K562 (cell line): ENCODE measurements at regions not wholly inside any gene's neighbourhood (a gene's known extent, or its start where the extent isn't known, plus 50 kb on each side); places are given as distances from the start of the nearest gene placed in this dataset.

ENCODE experiments used
- FOSL1 ChIP-seq: fragments of 200-800 bp; sonication (Bioruptor generic); conservative IDR thresholded peaks from 2 replicates; pipeline ENCODE4 v1.6.1; 2016; ENCODE audit warnings: missing genetic modification characterization, missing compliant biosample characterization
- HNRNPH1 ChIP-seq: fragments of 200-400 bp; formaldehyde crosslinking; optimal IDR thresholded peaks from 2 replicates; pipeline ENCODE3; 2017; ENCODE audit warnings: low read depth, mild to moderate bottlenecking, low read length, moderate library complexity
- STAT5A ChIP-seq: IDR thresholded peaks from 2 replicates; pipeline ENCODE4 v1.6.1; 2012; ENCODE audit warnings: low read length, inconsistent platforms, borderline replicate concordance
- ZNF140 ChIP-seq: fragments of 250-450 bp; sonication (Bioruptor Pico); IDR thresholded peaks from 2 replicates; pipeline ENCODE4 v1.8.0; 2021; ENCODE audit warnings: moderate library complexity, mild to moderate bottlenecking, inconsistent platforms
- TF ChIP-seq, protein P1 (sequence below): sonication (generic); formaldehyde crosslinking; IDR thresholded peaks from 2 replicates; pipeline ENCODE4 v1.8.0; 2023; ENCODE audit warnings: mild to moderate bottlenecking, missing genetic modification reagents
- TF ChIP-seq, protein P2 (sequence below), 2 experiments: IDR thresholded peaks in 1 of 2; conservative IDR thresholded peaks in 1 of 2; 2 replicates each; pipeline ENCODE4 v1.6.1; 2016; ENCODE audit warnings: low read depth in 2 of 2, mild to moderate bottlenecking in 1 of 2, missing compliant biosample characterization in 1 of 2, missing genetic modification characterization in 1 of 2, moderate library complexity in 1 of 2
- TF ChIP-seq, protein P3 (sequence below): fragments of 450-650 bp; IDR thresholded peaks from 2 replicates; pipeline ENCODE4 v1.6.1; 2016; ENCODE audit warnings: antibody characterized with exemption
- TF ChIP-seq, protein P4 (sequence below): fragments of 200-800 bp; sonication (Bioruptor generic); IDR thresholded peaks from 2 replicates; pipeline ENCODE4 v1.6.1; 2017; ENCODE audit warnings: missing genetic modification characterization, missing compliant biosample characterization
- TF ChIP-seq, protein P5 (sequence below), 2 experiments: fragments of 150-350 bp in 1 of 2; IDR thresholded peaks; 2 replicates each; pipeline ENCODE4 v1.6.1; 2012 to 2016; ENCODE audit warnings: low read depth in 2 of 2, low read length in 2 of 2, mild to moderate bottlenecking in 1 of 2, moderate library complexity in 1 of 2
- TF ChIP-seq, protein P6 (sequence below): IDR thresholded peaks from 2 replicates; pipeline ENCODE4 v1.6.1; 2012; ENCODE audit warnings: low read depth, low read length, improper control_type of control experiment, borderline replicate concordance

DNA sequence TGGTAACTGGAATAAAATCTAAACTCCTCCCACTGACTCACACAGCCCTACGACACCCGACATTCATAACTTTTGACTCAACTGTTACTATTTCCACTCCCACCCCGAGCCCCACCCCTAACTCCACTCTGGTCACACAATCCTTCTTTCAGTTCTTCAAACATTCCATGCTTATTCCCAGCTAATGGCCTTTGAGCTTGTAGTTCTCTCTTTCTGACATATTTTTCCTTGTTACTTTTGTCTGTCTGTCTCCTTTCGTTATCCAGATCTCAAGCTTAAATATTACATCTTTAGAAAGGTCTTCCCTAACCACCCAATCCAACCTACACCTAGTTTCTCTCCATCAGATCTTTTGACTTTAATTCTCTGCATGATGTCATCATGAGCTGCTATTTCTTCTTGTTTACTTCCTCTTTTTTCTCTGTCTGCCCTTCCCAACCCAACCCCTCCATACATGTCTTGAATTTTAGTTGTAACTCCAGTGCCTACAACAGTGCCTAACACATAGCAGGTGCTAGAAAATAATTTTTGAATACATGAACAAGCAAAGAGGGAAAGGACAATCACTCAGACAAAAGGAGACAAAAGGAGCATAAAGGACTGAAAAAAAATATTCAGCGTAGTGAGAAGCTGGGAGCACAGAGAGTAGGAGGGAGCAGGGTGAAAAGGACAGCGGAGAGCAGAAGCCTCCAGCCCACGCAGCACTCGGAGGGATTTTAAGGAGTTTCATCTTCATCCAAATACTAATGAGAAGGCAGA is 65.2 kb upstream of the SMIM36 start (continued):
- TF ChIP-seq, protein P1, sequence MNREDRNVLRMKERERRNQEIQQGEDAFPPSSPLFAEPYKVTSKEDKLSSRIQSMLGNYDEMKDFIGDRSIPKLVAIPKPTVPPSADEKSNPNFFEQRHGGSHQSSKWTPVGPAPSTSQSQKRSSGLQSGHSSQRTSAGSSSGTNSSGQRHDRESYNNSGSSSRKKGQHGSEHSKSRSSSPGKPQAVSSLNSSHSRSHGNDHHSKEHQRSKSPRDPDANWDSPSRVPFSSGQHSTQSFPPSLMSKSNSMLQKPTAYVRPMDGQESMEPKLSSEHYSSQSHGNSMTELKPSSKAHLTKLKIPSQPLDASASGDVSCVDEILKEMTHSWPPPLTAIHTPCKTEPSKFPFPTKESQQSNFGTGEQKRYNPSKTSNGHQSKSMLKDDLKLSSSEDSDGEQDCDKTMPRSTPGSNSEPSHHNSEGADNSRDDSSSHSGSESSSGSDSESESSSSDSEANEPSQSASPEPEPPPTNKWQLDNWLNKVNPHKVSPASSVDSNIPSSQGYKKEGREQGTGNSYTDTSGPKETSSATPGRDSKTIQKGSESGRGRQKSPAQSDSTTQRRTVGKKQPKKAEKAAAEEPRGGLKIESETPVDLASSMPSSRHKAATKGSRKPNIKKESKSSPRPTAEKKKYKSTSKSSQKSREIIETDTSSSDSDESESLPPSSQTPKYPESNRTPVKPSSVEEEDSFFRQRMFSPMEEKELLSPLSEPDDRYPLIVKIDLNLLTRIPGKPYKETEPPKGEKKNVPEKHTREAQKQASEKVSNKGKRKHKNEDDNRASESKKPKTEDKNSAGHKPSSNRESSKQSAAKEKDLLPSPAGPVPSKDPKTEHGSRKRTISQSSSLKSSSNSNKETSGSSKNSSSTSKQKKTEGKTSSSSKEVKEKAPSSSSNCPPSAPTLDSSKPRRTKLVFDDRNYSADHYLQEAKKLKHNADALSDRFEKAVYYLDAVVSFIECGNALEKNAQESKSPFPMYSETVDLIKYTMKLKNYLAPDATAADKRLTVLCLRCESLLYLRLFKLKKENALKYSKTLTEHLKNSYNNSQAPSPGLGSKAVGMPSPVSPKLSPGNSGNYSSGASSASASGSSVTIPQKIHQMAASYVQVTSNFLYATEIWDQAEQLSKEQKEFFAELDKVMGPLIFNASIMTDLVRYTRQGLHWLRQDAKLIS: no peak
- TF ChIP-seq, protein P2, sequence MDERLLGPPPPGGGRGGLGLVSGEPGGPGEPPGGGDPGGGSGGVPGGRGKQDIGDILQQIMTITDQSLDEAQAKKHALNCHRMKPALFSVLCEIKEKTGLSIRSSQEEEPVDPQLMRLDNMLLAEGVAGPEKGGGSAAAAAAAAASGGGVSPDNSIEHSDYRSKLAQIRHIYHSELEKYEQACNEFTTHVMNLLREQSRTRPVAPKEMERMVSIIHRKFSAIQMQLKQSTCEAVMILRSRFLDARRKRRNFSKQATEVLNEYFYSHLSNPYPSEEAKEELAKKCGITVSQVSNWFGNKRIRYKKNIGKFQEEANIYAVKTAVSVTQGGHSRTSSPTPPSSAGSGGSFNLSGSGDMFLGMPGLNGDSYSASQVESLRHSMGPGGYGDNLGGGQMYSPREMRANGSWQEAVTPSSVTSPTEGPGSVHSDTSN (CRISPR knock-in tag; IDR thresholded peaks at IDR 0.05; ENCODE audit: low read depth): no peak
- TF ChIP-seq, protein P2 (tag; conservative IDR thresholded peaks at IDR 0.05; ENCODE audit: low read depth): no peak
- TF ChIP-seq, protein P3, sequence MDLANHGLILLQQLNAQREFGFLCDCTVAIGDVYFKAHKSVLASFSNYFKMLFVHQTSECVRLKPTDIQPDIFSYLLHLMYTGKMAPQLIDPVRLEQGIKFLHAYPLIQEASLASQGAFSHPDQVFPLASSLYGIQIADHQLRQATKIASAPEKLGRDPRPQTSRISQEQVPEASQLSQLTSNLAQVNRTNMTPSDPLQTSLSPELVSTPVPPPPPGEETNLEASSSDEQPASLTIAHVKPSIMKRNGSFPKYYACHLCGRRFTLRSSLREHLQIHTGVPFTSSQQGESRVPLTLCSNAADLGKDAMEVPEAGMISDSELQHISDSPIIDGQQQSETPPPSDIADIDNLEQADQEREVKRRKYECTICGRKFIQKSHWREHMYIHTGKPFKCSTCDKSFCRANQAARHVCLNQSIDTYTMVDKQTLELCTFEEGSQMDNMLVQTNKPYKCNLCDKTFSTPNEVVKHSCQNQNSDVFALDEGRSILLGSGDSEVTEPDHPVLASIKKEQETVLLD: no peak
- TF ChIP-seq FOSL1 (tag): peak; percentile 62
- TF ChIP-seq, protein P4, sequence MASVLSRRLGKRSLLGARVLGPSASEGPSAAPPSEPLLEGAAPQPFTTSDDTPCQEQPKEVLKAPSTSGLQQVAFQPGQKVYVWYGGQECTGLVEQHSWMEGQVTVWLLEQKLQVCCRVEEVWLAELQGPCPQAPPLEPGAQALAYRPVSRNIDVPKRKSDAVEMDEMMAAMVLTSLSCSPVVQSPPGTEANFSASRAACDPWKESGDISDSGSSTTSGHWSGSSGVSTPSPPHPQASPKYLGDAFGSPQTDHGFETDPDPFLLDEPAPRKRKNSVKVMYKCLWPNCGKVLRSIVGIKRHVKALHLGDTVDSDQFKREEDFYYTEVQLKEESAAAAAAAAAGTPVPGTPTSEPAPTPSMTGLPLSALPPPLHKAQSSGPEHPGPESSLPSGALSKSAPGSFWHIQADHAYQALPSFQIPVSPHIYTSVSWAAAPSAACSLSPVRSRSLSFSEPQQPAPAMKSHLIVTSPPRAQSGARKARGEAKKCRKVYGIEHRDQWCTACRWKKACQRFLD (CRISPR knock-in tag): 0 out of 2 replicates have a peak, but pooled peaks have one; percentile 26
- TF ChIP-seq STAT5A: no peak
- TF ChIP-seq, protein P5, sequence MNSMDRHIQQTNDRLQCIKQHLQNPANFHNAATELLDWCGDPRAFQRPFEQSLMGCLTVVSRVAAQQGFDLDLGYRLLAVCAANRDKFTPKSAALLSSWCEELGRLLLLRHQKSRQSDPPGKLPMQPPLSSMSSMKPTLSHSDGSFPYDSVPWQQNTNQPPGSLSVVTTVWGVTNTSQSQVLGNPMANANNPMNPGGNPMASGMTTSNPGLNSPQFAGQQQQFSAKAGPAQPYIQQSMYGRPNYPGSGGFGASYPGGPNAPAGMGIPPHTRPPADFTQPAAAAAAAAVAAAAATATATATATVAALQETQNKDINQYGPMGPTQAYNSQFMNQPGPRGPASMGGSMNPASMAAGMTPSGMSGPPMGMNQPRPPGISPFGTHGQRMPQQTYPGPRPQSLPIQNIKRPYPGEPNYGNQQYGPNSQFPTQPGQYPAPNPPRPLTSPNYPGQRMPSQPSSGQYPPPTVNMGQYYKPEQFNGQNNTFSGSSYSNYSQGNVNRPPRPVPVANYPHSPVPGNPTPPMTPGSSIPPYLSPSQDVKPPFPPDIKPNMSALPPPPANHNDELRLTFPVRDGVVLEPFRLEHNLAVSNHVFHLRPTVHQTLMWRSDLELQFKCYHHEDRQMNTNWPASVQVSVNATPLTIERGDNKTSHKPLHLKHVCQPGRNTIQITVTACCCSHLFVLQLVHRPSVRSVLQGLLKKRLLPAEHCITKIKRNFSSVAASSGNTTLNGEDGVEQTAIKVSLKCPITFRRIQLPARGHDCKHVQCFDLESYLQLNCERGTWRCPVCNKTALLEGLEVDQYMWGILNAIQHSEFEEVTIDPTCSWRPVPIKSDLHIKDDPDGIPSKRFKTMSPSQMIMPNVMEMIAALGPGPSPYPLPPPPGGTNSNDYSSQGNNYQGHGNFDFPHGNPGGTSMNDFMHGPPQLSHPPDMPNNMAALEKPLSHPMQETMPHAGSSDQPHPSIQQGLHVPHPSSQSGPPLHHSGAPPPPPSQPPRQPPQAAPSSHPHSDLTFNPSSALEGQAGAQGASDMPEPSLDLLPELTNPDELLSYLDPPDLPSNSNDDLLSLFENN (IDR thresholded peaks at IDR 0.05; ENCODE audit: low read depth in 2 of 2, low read length in 2 of 2): no peak
- TF ChIP-seq ZNF140: no peak
- TF ChIP-seq, protein P6, sequence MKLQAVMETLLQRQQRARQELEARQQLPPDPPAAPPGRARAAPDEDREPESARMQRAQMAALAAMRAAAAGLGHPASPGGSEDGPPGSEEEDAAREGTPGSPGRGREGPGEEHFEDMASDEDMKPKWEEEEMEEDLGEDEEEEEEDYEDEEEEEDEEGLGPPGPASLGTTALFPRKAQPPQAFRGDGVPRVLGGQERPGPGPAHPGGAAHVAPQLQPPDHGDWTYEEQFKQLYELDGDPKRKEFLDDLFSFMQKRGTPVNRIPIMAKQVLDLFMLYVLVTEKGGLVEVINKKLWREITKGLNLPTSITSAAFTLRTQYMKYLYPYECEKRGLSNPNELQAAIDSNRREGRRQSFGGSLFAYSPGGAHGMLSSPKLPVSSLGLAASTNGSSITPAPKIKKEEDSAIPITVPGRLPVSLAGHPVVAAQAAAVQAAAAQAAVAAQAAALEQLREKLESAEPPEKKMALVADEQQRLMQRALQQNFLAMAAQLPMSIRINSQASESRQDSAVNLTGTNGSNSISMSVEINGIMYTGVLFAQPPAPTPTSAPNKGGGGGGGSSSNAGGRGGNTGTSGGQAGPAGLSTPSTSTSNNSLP: no peak
- no peak for TF ChIP-seq HNRNPH1
